ENCODE measurements at regions not wholly inside any gene's neighbourhood (a gene's known extent, or its start where the extent isn't known, plus 50 kb on each side); places are given as distances from the start of the nearest gene placed in this dataset.

DNA sequence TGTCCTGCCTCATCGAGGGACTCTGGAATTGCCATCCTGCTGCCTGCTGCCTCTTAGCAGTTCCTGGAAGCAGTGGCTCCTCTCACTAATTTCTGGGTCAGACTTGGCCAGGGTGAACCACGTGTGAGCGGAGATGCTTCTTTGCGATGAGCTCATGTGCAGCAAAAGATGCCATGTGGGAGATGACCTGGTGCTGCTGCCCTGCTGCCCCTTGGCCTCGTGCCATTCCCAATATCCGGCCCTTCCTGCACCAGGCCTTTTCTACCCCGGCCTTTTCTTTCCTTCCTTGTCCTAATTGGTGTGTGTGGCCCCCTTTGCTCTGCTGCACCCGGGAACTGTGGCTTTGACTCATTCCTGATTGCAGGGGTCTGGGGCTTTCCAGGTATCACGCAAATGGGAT, 296.9 kb upstream of the HS6ST1 start:
- H3K4me2 ChIP-seq: no peak overlapping the region
- TF ChIP-seq, protein P1, sequence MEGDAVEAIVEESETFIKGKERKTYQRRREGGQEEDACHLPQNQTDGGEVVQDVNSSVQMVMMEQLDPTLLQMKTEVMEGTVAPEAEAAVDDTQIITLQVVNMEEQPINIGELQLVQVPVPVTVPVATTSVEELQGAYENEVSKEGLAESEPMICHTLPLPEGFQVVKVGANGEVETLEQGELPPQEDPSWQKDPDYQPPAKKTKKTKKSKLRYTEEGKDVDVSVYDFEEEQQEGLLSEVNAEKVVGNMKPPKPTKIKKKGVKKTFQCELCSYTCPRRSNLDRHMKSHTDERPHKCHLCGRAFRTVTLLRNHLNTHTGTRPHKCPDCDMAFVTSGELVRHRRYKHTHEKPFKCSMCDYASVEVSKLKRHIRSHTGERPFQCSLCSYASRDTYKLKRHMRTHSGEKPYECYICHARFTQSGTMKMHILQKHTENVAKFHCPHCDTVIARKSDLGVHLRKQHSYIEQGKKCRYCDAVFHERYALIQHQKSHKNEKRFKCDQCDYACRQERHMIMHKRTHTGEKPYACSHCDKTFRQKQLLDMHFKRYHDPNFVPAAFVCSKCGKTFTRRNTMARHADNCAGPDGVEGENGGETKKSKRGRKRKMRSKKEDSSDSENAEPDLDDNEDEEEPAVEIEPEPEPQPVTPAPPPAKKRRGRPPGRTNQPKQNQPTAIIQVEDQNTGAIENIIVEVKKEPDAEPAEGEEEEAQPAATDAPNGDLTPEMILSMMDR (conservative IDR thresholded peaks at IDR 0.05; ENCODE audit: low read depth, low read length): no peak
- no peak overlapping the region for H2AFZ ChIP-seq (ENCODE audit: low read depth)
- H3K79me2 ChIP-seq (ENCODE audit: insufficient read depth, low read depth): no peaks in the 10 kb centered on the region
- H3K9ac ChIP-seq: no peak overlapping the region
- no peaks in the 10 kb centered on the region for H3K4me1 ChIP-seq (ENCODE audit: low read depth, poor library complexity, severe bottlenecking)
- no peak overlapping the region for H3K4me3 ChIP-seq (IDR thresholded peaks at IDR 0.05; ENCODE audit: insufficient read depth, low read depth, low read length)
- no peaks in the 10 kb centered on the region for H3K27me3 ChIP-seq (ENCODE audit: insufficient read depth, low read depth)
- no peaks in the 10 kb centered on the region for H3K36me3 ChIP-seq (ENCODE audit: insufficient read depth)
- no peak overlapping the region for H3K27ac ChIP-seq
- H4K20me1 ChIP-seq (ENCODE audit: insufficient read depth): no peaks in the 10 kb centered on the region

DNA sequence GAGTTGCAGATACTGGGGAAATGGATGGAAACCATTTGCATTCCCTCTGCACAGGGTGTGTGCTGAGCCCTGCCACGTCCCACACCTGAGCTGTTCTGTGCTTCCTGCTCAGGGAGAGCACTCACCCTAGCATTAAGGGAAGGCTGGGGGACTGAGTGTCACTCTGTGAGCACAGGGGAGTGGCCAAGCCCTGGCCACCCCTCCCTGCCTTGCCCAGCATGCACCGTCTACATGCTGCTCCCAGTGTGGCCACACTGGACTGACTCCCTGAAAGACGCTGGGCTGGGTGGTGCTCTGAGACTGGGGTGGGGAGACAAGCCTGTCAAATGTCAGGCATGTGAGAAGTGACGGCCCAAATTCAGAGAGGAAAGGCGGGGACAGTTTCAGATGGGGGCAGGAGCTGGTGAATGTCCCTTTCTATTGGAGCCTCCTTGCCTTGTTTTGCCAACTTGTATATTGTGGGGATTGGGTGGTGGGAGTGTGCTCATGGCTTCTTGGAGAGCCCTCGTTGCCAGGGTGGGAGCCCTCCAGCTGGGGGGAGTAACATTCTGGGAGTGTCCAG, 298.4 kb upstream of the HS6ST1 start:
- no peak overlapping the region for H3K4me3 ChIP-seq (IDR thresholded peaks at IDR 0.05; ENCODE audit: insufficient read depth, low read depth, low read length)
- no peaks in the 10 kb centered on the region for H3K79me2 ChIP-seq (ENCODE audit: insufficient read depth, low read depth)
- no peaks in the 10 kb centered on the region for H3K4me1 ChIP-seq (ENCODE audit: low read depth, poor library complexity, severe bottlenecking)
- H3K9ac ChIP-seq: no peak overlapping the region
- TF ChIP-seq, protein P1 (conservative IDR thresholded peaks at IDR 0.05; ENCODE audit: low read depth, low read length): no peak
- H3K27ac ChIP-seq: no peak overlapping the region
- H3K4me2 ChIP-seq: no peak overlapping the region
- H3K36me3 ChIP-seq (ENCODE audit: insufficient read depth): no peaks in the 10 kb centered on the region
- H4K20me1 ChIP-seq (ENCODE audit: insufficient read depth): no peaks in the 10 kb centered on the region
- H2AFZ ChIP-seq (ENCODE audit: low read depth): no peak overlapping the region
- no peaks in the 10 kb centered on the region for H3K27me3 ChIP-seq (ENCODE audit: insufficient read depth, low read depth)

DNA sequence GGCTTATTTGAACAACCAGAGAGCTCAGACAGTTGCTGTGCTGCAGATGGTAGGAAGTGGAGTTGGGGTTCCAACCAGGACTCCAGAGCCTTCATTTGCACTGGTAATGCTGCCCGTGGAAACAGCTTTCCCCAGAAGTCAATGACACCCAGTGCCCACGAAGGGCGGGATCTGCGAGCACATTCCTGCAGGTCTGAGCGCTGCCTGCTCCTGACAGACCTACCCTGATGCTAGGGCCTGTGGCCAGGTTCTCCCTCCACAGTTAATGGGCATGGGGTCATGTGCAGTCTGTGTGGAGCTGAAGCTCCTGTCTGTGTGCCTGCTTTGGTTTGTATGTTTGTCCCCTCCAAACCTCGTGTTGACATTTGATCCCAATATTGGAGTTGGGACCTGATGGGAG, 299.0 kb upstream of the HS6ST1 start:
- Histone ChIP-seq H3K79me2 (ENCODE audit: insufficient read depth, low read depth) (no peaks in the 10 kb centered on the region), H3K4me3 (IDR thresholded peaks at IDR 0.05; ENCODE audit: insufficient read depth, low read depth, low read length) (no peak overlapping the region), H3K9ac (no peak overlapping the region), H3K27me3 (ENCODE audit: insufficient read depth, low read depth) (no peaks in the 10 kb centered on the region), H3K36me3 (ENCODE audit: insufficient read depth) (no peaks in the 10 kb centered on the region), H3K4me2 (no peak overlapping the region), H4K20me1 (ENCODE audit: insufficient read depth) (no peaks in the 10 kb centered on the region), H3K4me1 (ENCODE audit: low read depth, poor library complexity, severe bottlenecking) (peaks cover under 1% of the 10 kb centered on the region), H2AFZ (ENCODE audit: low read depth) (no peak overlapping the region), H3K27ac (no peak overlapping the region)
- TF ChIP-seq, protein P1 (conservative IDR thresholded peaks at IDR 0.05; ENCODE audit: low read depth, low read length): no peak

DNA sequence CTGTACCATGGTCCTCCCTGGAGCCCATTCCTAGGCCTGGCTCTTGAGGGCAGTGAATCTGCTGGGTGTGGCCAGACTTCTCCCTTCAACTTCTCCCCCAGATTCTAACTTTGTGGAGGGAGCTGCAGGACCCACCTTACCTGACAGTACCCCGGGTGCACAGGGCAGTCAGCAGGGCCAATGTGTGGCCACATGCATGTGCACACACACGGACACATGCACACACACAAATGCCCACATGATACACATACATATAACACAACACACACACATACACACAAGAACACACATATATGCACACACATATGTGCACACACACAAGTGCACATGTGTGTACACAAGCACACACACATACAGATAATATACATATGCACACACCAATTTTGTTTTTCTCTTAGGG, 300.0 kb upstream of the HS6ST1 start:
- H3K36me3 ChIP-seq (ENCODE audit: insufficient read depth): no peaks in the 10 kb centered on the region
- H3K27ac ChIP-seq: no peak overlapping the region
- H4K20me1 ChIP-seq (ENCODE audit: insufficient read depth): no peaks in the 10 kb centered on the region
- H3K4me3 ChIP-seq (IDR thresholded peaks at IDR 0.05; ENCODE audit: insufficient read depth, low read depth, low read length): no peak overlapping the region
- no peak overlapping the region for H3K4me2 ChIP-seq
- H2AFZ ChIP-seq (ENCODE audit: low read depth): no peak overlapping the region
- no peaks in the 10 kb centered on the region for H3K79me2 ChIP-seq (ENCODE audit: insufficient read depth, low read depth)
- TF ChIP-seq, protein P1 (conservative IDR thresholded peaks at IDR 0.05; ENCODE audit: low read depth, low read length): no peak
- peaks cover 10% of the 10 kb centered on the region for H3K4me1 ChIP-seq (ENCODE audit: low read depth, poor library complexity, severe bottlenecking)
- H3K27me3 ChIP-seq (ENCODE audit: insufficient read depth, low read depth): no peaks in the 10 kb centered on the region
- H3K9ac ChIP-seq: no peak overlapping the region

Measured in KMS-11 (cell line).